ENCODE measurements at regions not wholly inside any gene's neighbourhood (a gene's known extent, or its start where the extent isn't known, plus 50 kb on each side); places are given as distances from the start of the nearest gene placed in this dataset.

DNA sequence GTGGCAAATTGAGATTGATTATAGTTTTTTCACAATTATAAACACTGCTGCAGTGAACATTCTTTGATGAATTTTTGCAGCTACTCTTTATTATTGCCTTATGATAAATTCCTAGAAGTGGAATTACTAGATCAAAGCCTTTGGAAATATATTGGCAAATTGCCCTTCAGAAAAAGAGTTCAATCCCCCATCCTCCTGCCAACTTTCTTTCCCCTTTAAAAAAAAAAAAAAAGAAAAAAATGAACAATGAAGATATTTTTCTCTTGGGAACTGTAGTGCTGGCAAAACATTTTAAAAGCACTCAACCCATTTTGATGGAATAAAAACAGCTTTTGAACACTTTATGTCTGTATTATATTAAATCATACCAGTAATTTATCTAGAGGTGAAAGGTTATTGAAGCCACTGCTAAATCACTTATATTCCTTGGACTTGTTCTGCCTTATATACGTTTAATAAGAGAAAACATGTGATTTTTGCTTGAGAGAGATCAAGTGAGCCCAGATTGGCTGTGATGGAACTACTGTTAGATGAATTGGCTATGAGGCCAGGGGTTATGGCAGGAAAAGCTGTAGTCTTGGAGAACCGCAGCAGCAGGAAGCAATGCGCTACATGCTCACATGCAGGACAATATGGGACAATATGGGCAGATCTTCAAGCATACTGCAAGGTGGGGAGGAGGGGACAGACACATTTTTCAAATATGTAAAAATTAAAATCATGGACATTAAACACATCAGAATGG, 212.8 kb upstream of the C2CD4B start:
- H3K4me3 ChIP-seq (ENCODE audit: low read length), result no peak overlapping the region
- no peaks in the 10 kb centered on the region for H3K79me2 ChIP-seq (ENCODE audit: low read length)
- no peak overlapping the region for H3K9ac ChIP-seq (ENCODE audit: low read length)
- no peak overlapping the region for H3K27ac ChIP-seq (ENCODE audit: low read length)
- no peak for TF ChIP-seq EZH2phosphoT487 (IDR thresholded peaks at IDR 0.05; ENCODE audit: low read depth)
- TF ChIP-seq, protein P1, sequence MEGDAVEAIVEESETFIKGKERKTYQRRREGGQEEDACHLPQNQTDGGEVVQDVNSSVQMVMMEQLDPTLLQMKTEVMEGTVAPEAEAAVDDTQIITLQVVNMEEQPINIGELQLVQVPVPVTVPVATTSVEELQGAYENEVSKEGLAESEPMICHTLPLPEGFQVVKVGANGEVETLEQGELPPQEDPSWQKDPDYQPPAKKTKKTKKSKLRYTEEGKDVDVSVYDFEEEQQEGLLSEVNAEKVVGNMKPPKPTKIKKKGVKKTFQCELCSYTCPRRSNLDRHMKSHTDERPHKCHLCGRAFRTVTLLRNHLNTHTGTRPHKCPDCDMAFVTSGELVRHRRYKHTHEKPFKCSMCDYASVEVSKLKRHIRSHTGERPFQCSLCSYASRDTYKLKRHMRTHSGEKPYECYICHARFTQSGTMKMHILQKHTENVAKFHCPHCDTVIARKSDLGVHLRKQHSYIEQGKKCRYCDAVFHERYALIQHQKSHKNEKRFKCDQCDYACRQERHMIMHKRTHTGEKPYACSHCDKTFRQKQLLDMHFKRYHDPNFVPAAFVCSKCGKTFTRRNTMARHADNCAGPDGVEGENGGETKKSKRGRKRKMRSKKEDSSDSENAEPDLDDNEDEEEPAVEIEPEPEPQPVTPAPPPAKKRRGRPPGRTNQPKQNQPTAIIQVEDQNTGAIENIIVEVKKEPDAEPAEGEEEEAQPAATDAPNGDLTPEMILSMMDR (IDR thresholded peaks at IDR 0.05; ENCODE audit: low read depth, low read length), result no peak
- H3K4me2 ChIP-seq (ENCODE audit: low read length), result no peak overlapping the region
- H2AFZ ChIP-seq (ENCODE audit: low read depth, low read length), result no peak overlapping the region
- H3K27me3 ChIP-seq (ENCODE audit: low read depth, low read length), result no peaks in the 10 kb centered on the region
- no peaks in the 10 kb centered on the region for H3K9me3 ChIP-seq (ENCODE audit: insufficient read depth, low read length)
- H4K20me1 ChIP-seq (ENCODE audit: insufficient read depth, low read length), result no peaks in the 10 kb centered on the region
- H3K36me3 ChIP-seq (replicated peaks; ENCODE audit: low read depth, low read length), result no peaks in the 10 kb centered on the region
- no peaks in the 10 kb centered on the region for H3K4me1 ChIP-seq (ENCODE audit: low read length)

DNA sequence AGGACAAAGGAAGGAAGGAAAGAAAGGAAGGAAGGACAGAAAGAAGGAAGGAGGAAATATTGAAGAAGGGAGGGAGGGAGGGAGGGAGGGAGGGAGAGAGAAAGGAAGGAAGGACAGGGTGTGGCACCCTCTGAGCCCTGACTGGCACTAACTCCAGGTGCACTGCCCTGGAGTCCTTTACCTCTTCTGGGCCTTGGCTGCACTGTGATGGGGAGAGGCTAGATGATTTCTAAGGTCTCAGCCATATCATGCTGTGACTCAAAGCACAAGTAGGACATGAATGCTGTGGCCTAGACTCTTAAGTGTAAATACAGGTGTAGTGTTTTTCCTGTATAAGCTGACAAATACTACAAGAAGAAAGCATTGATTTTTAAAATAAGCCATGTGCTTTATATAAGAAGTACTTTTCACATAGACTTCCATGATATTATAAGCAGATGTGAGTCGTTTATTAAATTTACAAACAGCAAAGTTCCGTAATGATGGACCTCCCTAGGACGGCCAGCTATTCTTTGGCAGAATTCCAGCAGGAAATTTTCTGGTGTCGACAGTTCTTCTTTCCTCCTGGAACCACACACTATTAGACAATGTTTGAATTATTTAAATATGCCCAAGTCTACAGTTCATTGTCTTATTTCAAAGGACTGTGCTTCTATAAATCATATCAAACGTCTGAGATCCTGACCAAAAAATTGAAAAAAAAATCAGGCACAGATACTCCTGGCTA, 213.8 kb upstream of the C2CD4B start:
- Histone ChIP-seq H3K9ac (ENCODE audit: low read length) (no peak overlapping the region), H3K27ac (ENCODE audit: low read length) (no peak overlapping the region), H3K4me2 (ENCODE audit: low read length) (no peak overlapping the region), H2AFZ (ENCODE audit: low read depth, low read length) (no peak overlapping the region), H3K27me3 (ENCODE audit: low read depth, low read length) (no peaks in the 10 kb centered on the region), H3K79me2 (ENCODE audit: low read length) (no peaks in the 10 kb centered on the region), H3K36me3 (replicated peaks; ENCODE audit: low read depth, low read length) (no peaks in the 10 kb centered on the region), H3K4me3 (ENCODE audit: low read length) (no peak overlapping the region), H3K4me1 (ENCODE audit: low read length) (no peaks in the 10 kb centered on the region), H3K9me3 (ENCODE audit: insufficient read depth, low read length) (no peaks in the 10 kb centered on the region), H4K20me1 (ENCODE audit: insufficient read depth, low read length) (no peaks in the 10 kb centered on the region)
- TF ChIP-seq EZH2phosphoT487 (IDR thresholded peaks at IDR 0.05; ENCODE audit: low read depth), result no peak
- TF ChIP-seq, protein P1 (IDR thresholded peaks at IDR 0.05; ENCODE audit: low read depth, low read length), result no peak

- Histone ChIP-seq H3K9ac (ENCODE audit: low read length) (no peak overlapping the region), H3K4me3 (ENCODE audit: low read length) (no peak overlapping the region), H3K4me1 (ENCODE audit: low read length) (no peaks in the 10 kb centered on the region), H3K36me3 (replicated peaks; ENCODE audit: low read depth, low read length) (no peaks in the 10 kb centered on the region), H3K79me2 (ENCODE audit: low read length) (no peaks in the 10 kb centered on the region), H3K9me3 (ENCODE audit: insufficient read depth, low read length) (no peaks in the 10 kb centered on the region), H3K27me3 (ENCODE audit: low read depth, low read length) (no peaks in the 10 kb centered on the region), H3K4me2 (ENCODE audit: low read length) (no peak overlapping the region), H3K27ac (ENCODE audit: low read length) (no peak overlapping the region), H4K20me1 (ENCODE audit: insufficient read depth, low read length) (no peaks in the 10 kb centered on the region), H2AFZ (ENCODE audit: low read depth, low read length) (no peak overlapping the region)
- TF ChIP-seq, protein P1 (IDR thresholded peaks at IDR 0.05; ENCODE audit: low read depth, low read length), result no peak
- TF ChIP-seq EZH2phosphoT487 (IDR thresholded peaks at IDR 0.05; ENCODE audit: low read depth), result no peak
Observed at GRCh38 chr15:62380011-62380410, 214.9 kb upstream of the C2CD4B start.

GRCh38 chr15:62382046-62382445, 217.0 kb upstream of the C2CD4B start:
- no peak overlapping the region for H3K27ac ChIP-seq (ENCODE audit: low read length)
- no peaks in the 10 kb centered on the region for H4K20me1 ChIP-seq (ENCODE audit: insufficient read depth, low read length)
- TF ChIP-seq, protein P1 (IDR thresholded peaks at IDR 0.05; ENCODE audit: low read depth, low read length), result no peak
- TF ChIP-seq EZH2phosphoT487 (IDR thresholded peaks at IDR 0.05; ENCODE audit: low read depth), result no peak
- no peaks in the 10 kb centered on the region for H3K27me3 ChIP-seq (ENCODE audit: low read depth, low read length)
- no peaks in the 10 kb centered on the region for H3K9me3 ChIP-seq (ENCODE audit: insufficient read depth, low read length)
- no peak overlapping the region for H3K4me3 ChIP-seq (ENCODE audit: low read length)
- no peaks in the 10 kb centered on the region for H3K36me3 ChIP-seq (replicated peaks; ENCODE audit: low read depth, low read length)
- H3K4me2 ChIP-seq (ENCODE audit: low read length), result no peak overlapping the region
- no peaks in the 10 kb centered on the region for H3K4me1 ChIP-seq (ENCODE audit: low read length)
- no peak overlapping the region for H2AFZ ChIP-seq (ENCODE audit: low read depth, low read length)
- H3K79me2 ChIP-seq (ENCODE audit: low read length), result no peaks in the 10 kb centered on the region
- no peak overlapping the region for H3K9ac ChIP-seq (ENCODE audit: low read length)

All from OCI-LY3 (cell line).